OCI-LY1 (cell line): ENCODE measurements at regions not wholly inside any gene's neighbourhood (a gene's known extent, or its start where the extent isn't known, plus 50 kb on each side); places are given as distances from the start of the nearest gene placed in this dataset.
"Not testable (repeated sequence)": the region's sequence is repeated elsewhere in the genome, so short reads cannot be mapped to it uniquely, and the experiment has no call there.

ENCODE experiments used
- CTCF ChIP-seq: fragments of 200-600 bp; sonication (generic), shearing (Covaris generic); IDR thresholded peaks from 2 replicates; pipeline ENCODE4 v1.5.1; 2017; ENCODE audit warnings: mild to moderate bottlenecking, antibody characterized with exemption, low read length, moderate library complexity, mixed read lengths
- EZH2 ChIP-seq: fragments of 200-600 bp; sonication (generic), shearing (Covaris generic); IDR thresholded peaks from 2 replicates; pipeline ENCODE4 v1.8.0; 2017; ENCODE audit warnings: borderline replicate concordance, mixed run types, mild to moderate bottlenecking, antibody characterized with exemption, low read length, moderate library complexity, mixed read lengths

- TF ChIP-seq CTCF, EZH2: not testable (repeated sequence)
Measured at GRCh38 chr12:33166260-33166659, 269.7 kb upstream of the PKP2 start.
